Neuronal stem cell (in vitro differentiated cells): ENCODE measurements at regions not wholly inside any gene's neighbourhood (a gene's known extent, or its start where the extent isn't known, plus 50 kb on each side); places are given as distances from the start of the nearest gene placed in this dataset.

Experiments
- DNase-seq: peaks from one replicate; pipeline ENCODE4 v3.0.0-alpha.2; 2013; ENCODE audit warnings: low spot score
- H2AFZ ChIP-seq: one replicate; pipeline ENCODE4 v1.6.1; 2013; ENCODE audit warnings: mild to moderate bottlenecking, low read length, inconsistent platforms
- H2AK5ac ChIP-seq: 2 replicates; pipeline ENCODE4 v1.6.1; 2013; ENCODE audit warnings: low read depth, mild to moderate bottlenecking, inconsistent platforms, low read length, moderate library complexity, mixed read lengths
- H2BK120ac ChIP-seq: 2 replicates; pipeline ENCODE4 v1.6.1; 2013; ENCODE audit warnings: low read depth, mild to moderate bottlenecking, inconsistent platforms, low read length, moderate library complexity, mixed read lengths
- H2BK12ac ChIP-seq: one replicate; pipeline ENCODE4 v1.6.1; 2013; ENCODE audit warnings: low read length, inconsistent platforms
- H2BK15ac ChIP-seq: 2 replicates; pipeline ENCODE4 v1.6.1; 2013; ENCODE audit warnings: mild to moderate bottlenecking, low read length, inconsistent platforms, mixed read lengths
- H2BK5ac ChIP-seq: one replicate; pipeline ENCODE4 v1.6.1; 2013; ENCODE audit warnings: inconsistent platforms, mild to moderate bottlenecking, low read length, moderate library complexity
- H3K14ac ChIP-seq: one replicate; pipeline ENCODE4 v1.6.1; 2013; ENCODE audit warnings: low read length, inconsistent platforms
- H3K18ac ChIP-seq: 2 replicates; pipeline ENCODE4 v1.6.1; 2013; ENCODE audit warnings: low read length, inconsistent platforms
- H3K23ac ChIP-seq: 2 replicates; pipeline ENCODE4 v1.6.1; 2013; ENCODE audit warnings: low read depth, mild to moderate bottlenecking, mixed read lengths, low read length, inconsistent platforms; ENCODE audit not compliant: poor library complexity
- H3K27ac ChIP-seq: replicated peaks from 3 replicates; pipeline ENCODE4 v1.5.1; 2013; ENCODE audit warnings: low read length, inconsistent platforms
- H3K27me3 ChIP-seq, 3 experiments: 2 replicates each; pipeline ENCODE4 v1.6.1; 2013; ENCODE audit warnings: low read length in 3 of 3, mild to moderate bottlenecking in 2 of 3, inconsistent platforms in 1 of 3, low read depth in 1 of 3, mixed read lengths in 1 of 3, moderate library complexity in 1 of 3; ENCODE audit not compliant: control insufficient read depth in 3 of 3, insufficient read depth in 3 of 3
- H3K36me3 ChIP-seq, 2 donors: replicated peaks in 1 of 2; 2 replicates each; pipeline ENCODE4 v1.6.1; 2013; ENCODE audit warnings: low read length in 2 of 2; ENCODE audit not compliant: control insufficient read depth in 2 of 2, insufficient read depth in 2 of 2
- H3K4ac ChIP-seq: 2 replicates; pipeline ENCODE4 v1.6.1; 2013; ENCODE audit warnings: inconsistent platforms, mild to moderate bottlenecking, low read length, moderate library complexity
- H3K4me1 ChIP-seq, 2 donors: 1 replicate in 1 of 2; 2 replicates in 1 of 2; pipeline ENCODE4 v1.6.1; 2013; ENCODE audit warnings: low read length in 2 of 2, low read depth in 1 of 2; ENCODE audit not compliant: control insufficient read depth in 2 of 2, insufficient read depth in 1 of 2
- H3K4me2 ChIP-seq: one replicate; pipeline ENCODE4 v1.6.1; 2013; ENCODE audit warnings: mild to moderate bottlenecking, low read length, inconsistent platforms; ENCODE audit not compliant: insufficient read depth, poor library complexity, severe bottlenecking
- H3K4me3 ChIP-seq, 2 donors: 2 replicates each; pipeline ENCODE4 v1.5.1; 2013; ENCODE audit warnings: low read length in 2 of 2, mild to moderate bottlenecking in 2 of 2, inconsistent platforms in 1 of 2, moderate library complexity in 1 of 2
- H3K79me1 ChIP-seq: one replicate; pipeline ENCODE4 v1.6.1; 2013; ENCODE audit warnings: low read depth, mild to moderate bottlenecking, inconsistent platforms, low read length, moderate library complexity
- H3K9ac ChIP-seq: one replicate; pipeline ENCODE4 v1.6.1; 2013; ENCODE audit warnings: mild to moderate bottlenecking, low read depth, low read length, inconsistent platforms; ENCODE audit not compliant: poor library complexity
- H3K9me3 ChIP-seq, 2 donors: replicated peaks in 1 of 2; 2 replicates each; pipeline versions ENCODE3 to v1.6.1; 2013; ENCODE audit warnings: low read length in 2 of 2, mild to moderate bottlenecking in 2 of 2, inconsistent platforms in 1 of 2, low read depth in 1 of 2, mixed read lengths in 1 of 2, moderate library complexity in 1 of 2; ENCODE audit not compliant: control insufficient read depth in 2 of 2, insufficient read depth in 1 of 2
- H4K8ac ChIP-seq: one replicate; pipeline ENCODE4 v1.6.1; 2013; ENCODE audit warnings: low read depth, mild to moderate bottlenecking, inconsistent platforms, low read length, moderate library complexity
- H4K91ac ChIP-seq: one replicate; pipeline ENCODE4 v1.6.1; 2013; ENCODE audit warnings: low read length, low read depth, mild to moderate bottlenecking, inconsistent platforms; ENCODE audit not compliant: poor library complexity
- WGBS, 2 donors: extraction: QIAGEN DNeasy Blood & Tissue Kit; methylation state at CpG; one replicate each; pipeline ENCODE4 v1.1.7; 2013; ENCODE audit warnings: missing lambda C conversion rate in 2 of 2, mixed read lengths in 1 of 2; ENCODE audit not compliant: insufficient read length in 2 of 2, insufficient replicate concordance in 1 of 2; ENCODE audit errors: extremely low coverage in 2 of 2; 5-methylcytosine and 5-hydroxymethylcytosine counted together

- no peak for DNase-seq
- no peak overlapping the region for H4K8ac ChIP-seq
- no peak overlapping the region for H3K23ac ChIP-seq
- no peak overlapping the region for H3K14ac ChIP-seq
- no peak overlapping the region for H3K9ac ChIP-seq
- no peak overlapping the region for H2BK12ac ChIP-seq
- no peaks in the 10 kb centered on the region for H3K9me3 ChIP-seq
- H2AFZ ChIP-seq, result no peak overlapping the region
- no peak overlapping the region for H3K27ac ChIP-seq
- H2BK120ac ChIP-seq, result no peak overlapping the region
- no peak overlapping the region for H3K18ac ChIP-seq
- H3K79me1 ChIP-seq, result no peaks in the 10 kb centered on the region
- no peak overlapping the region for H3K4me3 ChIP-seq
- no peak overlapping the region for H2AK5ac ChIP-seq
- no CpG with 5 or more reads among the region's 2 CpGs for WGBS, 2 donors
- H3K27me3 ChIP-seq, result no peaks in the 10 kb centered on the region
- no peaks in the 10 kb centered on the region for H3K36me3 ChIP-seq
- H3K4me1 ChIP-seq, result no peaks in the 10 kb centered on the region
- H3K4me2 ChIP-seq, result no peak overlapping the region
- H3K4ac ChIP-seq, result no peak overlapping the region
- no peak overlapping the region for H2BK15ac ChIP-seq
- no peak overlapping the region for H2BK5ac ChIP-seq
- H4K91ac ChIP-seq, result no peak overlapping the region
Measured at GRCh38 chr11:26837154-26837553, 115.3 kb upstream of the SLC5A12 start.

- Histone ChIP-seq H3K4me1 (no peaks in the 10 kb centered on the region), H3K4me3 (no peak overlapping the region), H2BK12ac (peak overlapping the region; percentile 41)
Measured at GRCh38 chr11:26839911-26840698, 118.2 kb upstream of the SLC5A12 start.

GRCh38 chr11:26841818-26842473, 120.1 kb upstream of the SLC5A12 start:
- Histone ChIP-seq H3K36me3 (no peaks in the 10 kb centered on the region), H3K4ac (no peak overlapping the region), H2BK5ac (no peak overlapping the region), H2BK120ac (no peak overlapping the region), H2BK15ac (no peak overlapping the region), H4K91ac (no peak overlapping the region), H3K18ac (no peak overlapping the region), H3K14ac (no peak overlapping the region), H3K23ac (no peak overlapping the region), H4K8ac (no peak overlapping the region), H3K9ac (no peak overlapping the region), H3K27ac (no peak overlapping the region), H3K4me2 (no peak overlapping the region), H2AFZ (no peak overlapping the region), H3K4me3 (no peak overlapping the region), H2AK5ac (no peak overlapping the region), H3K27me3 (no peaks in the 10 kb centered on the region), H3K79me1 (no peaks in the 10 kb centered on the region), H3K9me3 (no peaks in the 10 kb centered on the region), H2BK12ac (no peak overlapping the region), H3K4me1 (no peaks in the 10 kb centered on the region)
- DNase-seq, result no peak
- WGBS, 2 donors, result no CpG with 5 or more reads among the region's 2 CpGs

More at GRCh38 chr11:26839911-26840698, 118.2 kb upstream of the SLC5A12 start:
- no CpG with 5 or more reads among the region's 3 CpGs for WGBS, 2 donors
- H2BK5ac ChIP-seq, result no peak overlapping the region
- no peak overlapping the region for H3K14ac ChIP-seq
- no peak overlapping the region for H2AFZ ChIP-seq
- no peak overlapping the region for H4K91ac ChIP-seq
- H3K4ac ChIP-seq, result no peak overlapping the region
- DNase-seq, result no peak
- H2AK5ac ChIP-seq, result no peak overlapping the region
- H3K36me3 ChIP-seq, result no peaks in the 10 kb centered on the region
- no peak overlapping the region for H4K8ac ChIP-seq
- no peak overlapping the region for H2BK120ac ChIP-seq
- H3K18ac ChIP-seq, result no peak overlapping the region
- H3K9me3 ChIP-seq, result no peaks in the 10 kb centered on the region
- H3K79me1 ChIP-seq, result no peaks in the 10 kb centered on the region
- H3K27ac ChIP-seq, result no peak overlapping the region
- H3K27me3 ChIP-seq, result no peaks in the 10 kb centered on the region
- H3K23ac ChIP-seq, result no peak overlapping the region
- no peak overlapping the region for H3K9ac ChIP-seq
- no peak overlapping the region for H2BK15ac ChIP-seq
- H3K4me2 ChIP-seq, result no peak overlapping the region

- no peak overlapping the region for H3K27ac ChIP-seq
- WGBS, 2 donors, result no CpG with 5 or more reads among the region's 3 CpGs
- no peaks in the 10 kb centered on the region for H3K4me1 ChIP-seq
Measured at GRCh38 chr11:26842478-26843282, 120.8 kb upstream of the SLC5A12 start.

More at GRCh38 chr11:26842478-26843282, 120.8 kb upstream of the SLC5A12 start:
- no peak overlapping the region for H3K4me3 ChIP-seq
- no peaks in the 10 kb centered on the region for H3K79me1 ChIP-seq
- H3K27me3 ChIP-seq, result no peaks in the 10 kb centered on the region
- no peak overlapping the region for H2AK5ac ChIP-seq
- H3K18ac ChIP-seq, result no peak overlapping the region
- H2BK12ac ChIP-seq, result no peak overlapping the region
- H3K4me2 ChIP-seq, result no peak overlapping the region
- no peak overlapping the region for H3K4ac ChIP-seq
- no peaks in the 10 kb centered on the region for H3K36me3 ChIP-seq
- H2BK120ac ChIP-seq, result no peak overlapping the region
- no peak overlapping the region for H2AFZ ChIP-seq
- no peak overlapping the region for H3K23ac ChIP-seq
- H2BK5ac ChIP-seq, result no peak overlapping the region
- H3K9me3 ChIP-seq, result no peaks in the 10 kb centered on the region
- H4K8ac ChIP-seq, result no peak overlapping the region
- no peak overlapping the region for H2BK15ac ChIP-seq
- DNase-seq, result no peak
- H3K9ac ChIP-seq, result no peak overlapping the region
- H3K14ac ChIP-seq, result no peak overlapping the region
- no peak overlapping the region for H4K91ac ChIP-seq
